ENCODE measurements at regions not wholly inside any gene's neighbourhood (a gene's known extent, or its start where the extent isn't known, plus 50 kb on each side); places are given as distances from the start of the nearest gene placed in this dataset.

DNA sequence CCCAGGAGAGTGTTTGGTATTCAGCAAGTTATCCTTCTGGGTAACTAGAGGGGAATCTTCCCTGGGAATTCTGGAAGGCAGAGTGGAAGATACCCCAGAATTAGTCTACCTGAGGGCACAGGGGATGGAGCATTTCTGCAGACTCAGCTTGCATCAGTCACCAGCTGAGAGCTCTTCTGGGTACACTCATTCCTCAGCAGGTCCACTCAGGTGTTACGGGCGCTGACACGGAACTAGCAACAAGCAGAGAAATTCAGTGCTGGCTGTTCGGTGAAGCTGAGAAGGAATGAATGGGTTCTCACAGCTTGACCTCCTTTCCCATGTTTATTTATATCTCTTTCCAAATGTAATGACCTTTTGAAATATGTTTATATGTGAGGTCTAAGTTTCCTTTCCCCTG lies 106.0 kb upstream of the PNPLA4 start:
- Histone ChIP-seq H3K4me3 (ENCODE audit: low read depth, low read length, poor library complexity, severe bottlenecking) (no peak overlapping the region), H2AFZ (ENCODE audit: low read length) (no peak overlapping the region), H3K79me2 (ENCODE audit: insufficient read depth, low read depth, low read length) (no peaks in the 10 kb centered on the region), H3K36me3 (ENCODE audit: insufficient read depth, low read length) (no peaks in the 10 kb centered on the region), H4K20me1 (ENCODE audit: insufficient read depth, low read length) (no peaks in the 10 kb centered on the region), H3K27ac (ENCODE audit: low read depth, low read length, poor library complexity, severe bottlenecking) (no peak overlapping the region), H3K9me3 (ENCODE audit: low read length) (no peaks in the 10 kb centered on the region), H3K9me2 (ENCODE audit: insufficient read depth, low read length) (no peaks in the 10 kb centered on the region), H3K4me1 (ENCODE audit: insufficient read depth, low read length, poor library complexity, severe bottlenecking) (no peaks in the 10 kb centered on the region), H3K4me2 (ENCODE audit: low read length) (no peak overlapping the region)
- POLR2A ChIA-PET, result no interaction called here
- no peak for DNase-seq (ENCODE audit: low spot score)
- BruUV-seq (replicated peaks), result no TSS peak
- intact Hi-C loops (cut with micrococcal nuclease; ENCODE audit: unreplicated experiment), result no loop called here
- TF ChIP-seq, protein P1, sequence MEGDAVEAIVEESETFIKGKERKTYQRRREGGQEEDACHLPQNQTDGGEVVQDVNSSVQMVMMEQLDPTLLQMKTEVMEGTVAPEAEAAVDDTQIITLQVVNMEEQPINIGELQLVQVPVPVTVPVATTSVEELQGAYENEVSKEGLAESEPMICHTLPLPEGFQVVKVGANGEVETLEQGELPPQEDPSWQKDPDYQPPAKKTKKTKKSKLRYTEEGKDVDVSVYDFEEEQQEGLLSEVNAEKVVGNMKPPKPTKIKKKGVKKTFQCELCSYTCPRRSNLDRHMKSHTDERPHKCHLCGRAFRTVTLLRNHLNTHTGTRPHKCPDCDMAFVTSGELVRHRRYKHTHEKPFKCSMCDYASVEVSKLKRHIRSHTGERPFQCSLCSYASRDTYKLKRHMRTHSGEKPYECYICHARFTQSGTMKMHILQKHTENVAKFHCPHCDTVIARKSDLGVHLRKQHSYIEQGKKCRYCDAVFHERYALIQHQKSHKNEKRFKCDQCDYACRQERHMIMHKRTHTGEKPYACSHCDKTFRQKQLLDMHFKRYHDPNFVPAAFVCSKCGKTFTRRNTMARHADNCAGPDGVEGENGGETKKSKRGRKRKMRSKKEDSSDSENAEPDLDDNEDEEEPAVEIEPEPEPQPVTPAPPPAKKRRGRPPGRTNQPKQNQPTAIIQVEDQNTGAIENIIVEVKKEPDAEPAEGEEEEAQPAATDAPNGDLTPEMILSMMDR (conservative IDR thresholded peaks at IDR 0.05; ENCODE audit: low read length), result no peak
- TF ChIP-seq EZH2phosphoT487 (IDR thresholded peaks at IDR 0.05; ENCODE audit: borderline replicate concordance, low read depth, low read length), result no peak
- CTCF ChIA-PET (ENCODE audit: unreplicated experiment), result no interaction called here

DNA sequence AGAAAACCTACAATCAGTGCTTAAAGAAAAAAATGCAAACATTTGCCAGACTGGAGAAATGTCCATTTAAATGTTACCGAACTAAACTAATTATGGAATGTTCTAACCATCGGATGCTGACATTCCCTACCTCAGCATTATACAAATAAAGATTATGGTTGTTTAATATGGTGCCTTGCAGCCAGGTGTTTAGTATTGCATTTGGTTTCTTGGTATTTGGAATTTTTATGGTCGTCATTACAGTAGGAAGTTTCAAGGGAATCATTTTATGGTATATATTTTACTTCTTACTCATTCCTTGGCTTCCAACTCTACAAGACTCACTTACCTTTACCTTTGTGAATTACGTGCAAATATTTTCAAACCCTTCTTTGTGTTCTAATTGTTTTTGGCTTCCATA lies 103.1 kb upstream of the PNPLA4 start:
- POLR2A ChIA-PET, result interaction anchor here (0.7 kb wide), 1 partner anchor 49 kb away, joined by 4 read pairs; no protein-coding TSS in a partner anchor
- H3K9me3 ChIP-seq (ENCODE audit: low read length), result no peaks in the 10 kb centered on the region
- TF ChIP-seq, protein P1 (conservative IDR thresholded peaks at IDR 0.05; ENCODE audit: low read length), result no peak
- TF ChIP-seq EZH2phosphoT487 (IDR thresholded peaks at IDR 0.05; ENCODE audit: borderline replicate concordance, low read depth, low read length), result no peak

DNA sequence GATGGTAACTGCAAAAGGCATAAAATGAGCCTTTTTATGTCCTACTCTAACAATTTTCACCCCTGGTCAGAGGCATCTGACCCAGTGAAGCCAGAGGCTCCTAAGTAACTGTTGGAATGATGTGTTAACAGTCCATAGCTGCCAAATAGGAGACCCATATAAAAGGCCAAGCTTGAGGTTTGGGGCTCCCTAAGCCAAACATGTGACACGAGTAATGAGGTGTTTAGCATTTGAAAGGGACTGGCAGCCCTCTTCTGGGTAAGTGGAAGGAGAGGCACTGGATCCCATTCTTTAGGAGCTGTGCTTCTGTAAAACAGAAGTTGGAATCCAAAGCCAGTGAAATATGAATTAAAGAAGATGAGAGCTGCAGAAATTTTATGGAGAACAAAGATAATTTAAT lies 100.6 kb upstream of the PNPLA4 start:
- no peaks in the 10 kb centered on the region for H3K9me2 ChIP-seq (ENCODE audit: insufficient read depth, low read length)
- CTCF ChIA-PET (ENCODE audit: unreplicated experiment), result no interaction called here
- no TSS peak for BruUV-seq (replicated peaks)
- H3K27ac ChIP-seq (ENCODE audit: low read depth, low read length, poor library complexity, severe bottlenecking), result no peak overlapping the region
- no peak overlapping the region for H3K4me2 ChIP-seq (ENCODE audit: low read length)
- H3K9me3 ChIP-seq (ENCODE audit: low read length), result no peaks in the 10 kb centered on the region
- H3K4me1 ChIP-seq (ENCODE audit: insufficient read depth, low read length, poor library complexity, severe bottlenecking), result no peaks in the 10 kb centered on the region
- no peak overlapping the region for H2AFZ ChIP-seq (ENCODE audit: low read length)
- H3K4me3 ChIP-seq (ENCODE audit: low read depth, low read length, poor library complexity, severe bottlenecking), result no peak overlapping the region
- no peak for TF ChIP-seq EZH2phosphoT487 (IDR thresholded peaks at IDR 0.05; ENCODE audit: borderline replicate concordance, low read depth, low read length)
- TF ChIP-seq, protein P1 (conservative IDR thresholded peaks at IDR 0.05; ENCODE audit: low read length), result no peak
- intact Hi-C loops (cut with micrococcal nuclease; ENCODE audit: unreplicated experiment), result no loop called here
- POLR2A ChIA-PET, result no interaction called here
- H3K79me2 ChIP-seq (ENCODE audit: insufficient read depth, low read depth, low read length), result no peaks in the 10 kb centered on the region
- no peak for DNase-seq (ENCODE audit: low spot score)
- no peaks in the 10 kb centered on the region for H4K20me1 ChIP-seq (ENCODE audit: insufficient read depth, low read length)
- H3K36me3 ChIP-seq (ENCODE audit: insufficient read depth, low read length), result no peaks in the 10 kb centered on the region

More for the DNA sequence above, 103.1 kb upstream of the PNPLA4 start:
- H2AFZ ChIP-seq (ENCODE audit: low read length), result no peak overlapping the region
- no peaks in the 10 kb centered on the region for H3K36me3 ChIP-seq (ENCODE audit: insufficient read depth, low read length)
- intact Hi-C loops (cut with micrococcal nuclease; ENCODE audit: unreplicated experiment), result no loop called here
- no peak overlapping the region for H3K27ac ChIP-seq (ENCODE audit: low read depth, low read length, poor library complexity, severe bottlenecking)
- no peaks in the 10 kb centered on the region for H3K79me2 ChIP-seq (ENCODE audit: insufficient read depth, low read depth, low read length)
- no TSS peak for BruUV-seq (replicated peaks)
- no peaks in the 10 kb centered on the region for H3K9me2 ChIP-seq (ENCODE audit: insufficient read depth, low read length)
- CTCF ChIA-PET (ENCODE audit: unreplicated experiment), result no interaction called here
- H3K4me1 ChIP-seq (ENCODE audit: insufficient read depth, low read length, poor library complexity, severe bottlenecking), result no peaks in the 10 kb centered on the region
- DNase-seq (ENCODE audit: low spot score), result no peak
- H3K4me3 ChIP-seq (ENCODE audit: low read depth, low read length, poor library complexity, severe bottlenecking), result no peak overlapping the region
- H3K4me2 ChIP-seq (ENCODE audit: low read length), result no peak overlapping the region
- no peaks in the 10 kb centered on the region for H4K20me1 ChIP-seq (ENCODE audit: insufficient read depth, low read length)

Measured in OCI-LY7 (cell line).